Heart left ventricle (tissue), 16 donors: ENCODE measurements at regions not wholly inside any gene's neighbourhood (a gene's known extent, or its start where the extent isn't known, plus 50 kb on each side); places are given as distances from the start of the nearest gene placed in this dataset.

Experiments used
- ATAC-seq, 4 donors: fragments of 200-7000 bp; cut with Tn5 transposase; one replicate each; pipeline ENCODE4 v1.9.1; 2020 to 2022; ENCODE audit warnings: moderate library complexity in 4 of 4, mild to moderate bottlenecking in 3 of 4, moderate number of reproducible peaks in 1 of 4
- DNase-seq, 5 donors: peaks; one replicate each; pipeline ENCODE4 v3.0.0-alpha.2; 2020
- H3K27ac ChIP-seq, 12 donors: fragments of 200-600 bp; sonication (generic) in 4 of 12; one replicate each; pipeline versions ENCODE4 v1.5.0 to v1.8.0; 2016 to 2022; ENCODE audit warnings: mild to moderate bottlenecking in 2 of 12
- H3K27me3 ChIP-seq, 9 donors: fragments of 200-600 bp; sonication (generic) in 2 of 9; one replicate each; pipeline versions ENCODE4 v1.5.1 to v1.8.0; 2016 to 2022; ENCODE audit warnings: mild to moderate bottlenecking in 3 of 9
- H3K36me3 ChIP-seq, 9 donors: fragments of 200-600 bp; sonication (generic) in 2 of 9; one replicate each; pipeline versions ENCODE4 v1.5.0 to v1.8.0; 2018 to 2022; ENCODE audit warnings: mild to moderate bottlenecking in 2 of 9
- H3K4me1 ChIP-seq, 12 donors: fragments of 200-600 bp; sonication (generic) in 4 of 12; one replicate each; pipeline versions ENCODE4 v1.5.0 to v1.8.0; 2016 to 2022; ENCODE audit warnings: mild to moderate bottlenecking in 3 of 12
- H3K4me3 ChIP-seq, 12 donors: fragments of 200-600 bp; sonication (generic) in 4 of 12; one replicate each; pipeline versions ENCODE4 v1.5.0 to v1.8.0; 2017 to 2022; ENCODE audit warnings: mild to moderate bottlenecking in 9 of 12, moderate library complexity in 4 of 12
- H3K9me3 ChIP-seq, 12 donors: fragments of 200-600 bp; sonication (generic) in 4 of 12; one replicate each; pipeline versions ENCODE4 v1.5.0 to v1.8.0; 2016 to 2022; ENCODE audit warnings: mild to moderate bottlenecking in 1 of 12
- POLR2A ChIP-seq, 2 donors: fragments of 450-650 bp; IDR thresholded peaks; one replicate each; pipeline ENCODE4 v1.6.1; 2017; ENCODE audit warnings: antibody characterized with exemption in 2 of 2, mild to moderate bottlenecking in 2 of 2, moderate library complexity in 2 of 2
- WGBS, 4 donors: extraction: QIAGEN DNeasy Blood & Tissue Kit in 2 of 4; methylation state at CpG; one replicate each; pipeline versions ENCODE4 v1.1.5 to v1.1.7; 2013 to 2018; 5-methylcytosine and 5-hydroxymethylcytosine counted together
- intact Hi-C, 10 donors: fragments of 100-400 bp; cut with DNase I; formaldehyde crosslinking; loops; one replicate each; pipeline versions ENCODE4 v1.11.1 to v1.14.2; 2022
- TF ChIP-seq, protein P1 (sequence below), 12 donors: fragments of 200-600 bp; sonication (generic) in 4 of 12; IDR thresholded peaks; one replicate each; pipeline versions ENCODE4 v1.5.0 to v1.8.0; 2018 to 2022; ENCODE audit warnings: antibody characterized with exemption in 12 of 12, mild to moderate bottlenecking in 5 of 12
- donor health status: ischemic (EF 13 %, LVEDD 7.1; RV severe dilation, severe dysfunction).
- donor health status: healthy with polysubstance abuse.
- donor health status: DM: no; HTN: yes; CAD: no.
- donor health status: DM: no; HTN: no; CAD: no.
- donor health status: ischemic (EF 25% LVEDD 6.9; RV normal size, moderate dysfunction).
- donor health status: ischemic (EF 25% LVEDD 5.7; RV mildly dilated, moderate dysfunction).
- donor health status: healthy.
- donor health status: DM: yes; HTN: yes; CAD: no.
- donor health status: ischemic (EF 35%, LVEDD 5.7; RV mildly dilated, moderate dysfunction).
- donor health status: nonischemic (EF 11% LVEDD 7.7; RV severe dilation, severe dysfunction).
- donor health status: DM: yes; HTN: yes; CAD: no.
- donor health status: PGD.
- donor health status: ischemic (EF 29% LVEDD 5.4; RV normal size, mild dysfunction).
- donor health status: nonischemic (EF 23%, LVEDD 6.1; RV moderate dilation, normal function).

DNA sequence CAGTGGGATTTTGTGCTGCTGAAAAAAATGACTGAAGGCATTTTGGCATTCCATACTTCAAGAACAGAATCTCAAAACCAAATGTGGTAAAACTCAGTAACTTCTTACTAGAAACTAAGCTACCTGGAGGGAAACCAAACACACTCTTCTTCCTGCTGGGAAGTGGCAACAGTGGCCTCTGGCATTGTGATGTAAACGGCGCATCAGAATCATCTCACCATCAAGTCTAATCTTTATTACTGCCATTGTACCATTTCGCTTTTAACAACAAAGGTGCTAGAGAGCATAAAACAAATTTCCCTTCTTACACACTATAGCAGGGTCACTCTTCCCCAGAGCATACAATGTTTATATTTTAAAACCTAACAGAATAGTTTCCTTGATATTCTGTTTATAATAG, 101.6 kb upstream of the CEP162 start:
- Histone ChIP-seq H3K27me3 (no peaks in the 10 kb centered on the region), H3K27ac (no peak overlapping the region), H3K4me1 (no peaks in the 10 kb centered on the region), H3K4me3 (no peak overlapping the region), H3K9me3 (no peaks in the 10 kb centered on the region), H3K36me3 (no peaks in the 10 kb centered on the region)
- WGBS, 4 donors = 58 to 76% (median 64%) methylated on average over 3 of the region's 3 CpGs
- intact Hi-C loops = no loop called here
- TF ChIP-seq, protein P1, sequence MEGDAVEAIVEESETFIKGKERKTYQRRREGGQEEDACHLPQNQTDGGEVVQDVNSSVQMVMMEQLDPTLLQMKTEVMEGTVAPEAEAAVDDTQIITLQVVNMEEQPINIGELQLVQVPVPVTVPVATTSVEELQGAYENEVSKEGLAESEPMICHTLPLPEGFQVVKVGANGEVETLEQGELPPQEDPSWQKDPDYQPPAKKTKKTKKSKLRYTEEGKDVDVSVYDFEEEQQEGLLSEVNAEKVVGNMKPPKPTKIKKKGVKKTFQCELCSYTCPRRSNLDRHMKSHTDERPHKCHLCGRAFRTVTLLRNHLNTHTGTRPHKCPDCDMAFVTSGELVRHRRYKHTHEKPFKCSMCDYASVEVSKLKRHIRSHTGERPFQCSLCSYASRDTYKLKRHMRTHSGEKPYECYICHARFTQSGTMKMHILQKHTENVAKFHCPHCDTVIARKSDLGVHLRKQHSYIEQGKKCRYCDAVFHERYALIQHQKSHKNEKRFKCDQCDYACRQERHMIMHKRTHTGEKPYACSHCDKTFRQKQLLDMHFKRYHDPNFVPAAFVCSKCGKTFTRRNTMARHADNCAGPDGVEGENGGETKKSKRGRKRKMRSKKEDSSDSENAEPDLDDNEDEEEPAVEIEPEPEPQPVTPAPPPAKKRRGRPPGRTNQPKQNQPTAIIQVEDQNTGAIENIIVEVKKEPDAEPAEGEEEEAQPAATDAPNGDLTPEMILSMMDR (IDR thresholded peaks at IDR 0.05) = no peak
- no peak for TF ChIP-seq POLR2A (IDR thresholded peaks at IDR 0.05)
- no peak for ATAC-seq
- no peak for DNase-seq

- H3K4me3 ChIP-seq = no peak overlapping the region
- H3K27ac ChIP-seq = no peak overlapping the region
- intact Hi-C loops = no loop called here
- 67 to 78% (median 75%) methylated on average over 2 of the region's 2 CpGs for WGBS, 4 donors
- ATAC-seq (no peak), DNase-seq (no peak)
- TF ChIP-seq, protein P1 (IDR thresholded peaks at IDR 0.05) = no peak
- TF ChIP-seq POLR2A (IDR thresholded peaks at IDR 0.05) = no peak
- no peaks in the 10 kb centered on the region for H3K36me3 ChIP-seq
- no peaks in the 10 kb centered on the region for H3K4me1 ChIP-seq
- H3K9me3 ChIP-seq = peaks cover 0 to 21% (median 0%) of the 10 kb centered on the region in 12 donors
- H3K27me3 ChIP-seq = no peaks in the 10 kb centered on the region
These were observed 90.0 kb upstream of the CEP162 start for GRCh38 chr6:84317463-84317862.

- Histone ChIP-seq H3K27me3 (no peaks in the 10 kb centered on the region), H3K27ac (no peak overlapping the region), H3K9me3 (peaks cover 0 to 21% (median 0%) of the 10 kb centered on the region in 12 donors), H3K36me3 (no peaks in the 10 kb centered on the region), H3K4me3 (no peak overlapping the region), H3K4me1 (no peaks in the 10 kb centered on the region)
- 31 to 52% (median 35%) methylated on average over 1 of the region's 1 CpG for WGBS, 4 donors
- intact Hi-C loops = no loop called here
- ATAC-seq = no peak
- DNase-seq = peak in 1 of 5 donors; percentile 4
- TF ChIP-seq POLR2A (IDR thresholded peaks at IDR 0.05) = no peak
- TF ChIP-seq, protein P1 (IDR thresholded peaks at IDR 0.05) = no peak
These were observed 87.0 kb upstream of the CEP162 start for GRCh38 chr6:84314377-84314898.

GRCh38 chr6:84309336-84309735, 81.9 kb upstream of the CEP162 start:
- WGBS, 4 donors = 35 to 43% (median 39%) methylated on average over 2 of the region's 2 CpGs
- Histone ChIP-seq H3K4me3 (no peak overlapping the region), H3K27me3 (no peaks in the 10 kb centered on the region), H3K9me3 (peaks cover 0 to 4% (median 0%) of the 10 kb centered on the region in 12 donors), H3K27ac (no peak overlapping the region), H3K36me3 (no peaks in the 10 kb centered on the region), H3K4me1 (no peaks in the 10 kb centered on the region)
- ATAC-seq (no peak), DNase-seq (no peak)
- intact Hi-C loops = no loop called here
- no peak for TF ChIP-seq POLR2A (IDR thresholded peaks at IDR 0.05)
- TF ChIP-seq, protein P1 (IDR thresholded peaks at IDR 0.05) = no peak
